PC-9 (cell line): ENCODE measurements at regions not wholly inside any gene's neighbourhood (a gene's known extent, or its start where the extent isn't known, plus 50 kb on each side); places are given as distances from the start of the nearest gene placed in this dataset.

Experiments
- CTCF ChIP-seq: fragments of 200-600 bp; sonication (generic); conservative IDR thresholded peaks from 2 replicates; pipeline ENCODE4 v1.6.1; 2017; ENCODE audit warnings: mixed run types, antibody characterized with exemption, mild to moderate bottlenecking, moderate library complexity
- EZH2 ChIP-seq: fragments of 200-600 bp; sonication (generic); IDR thresholded peaks from 2 replicates; pipeline ENCODE4 v1.8.0; 2017; ENCODE audit warnings: antibody characterized with exemption, low read depth

DNA sequence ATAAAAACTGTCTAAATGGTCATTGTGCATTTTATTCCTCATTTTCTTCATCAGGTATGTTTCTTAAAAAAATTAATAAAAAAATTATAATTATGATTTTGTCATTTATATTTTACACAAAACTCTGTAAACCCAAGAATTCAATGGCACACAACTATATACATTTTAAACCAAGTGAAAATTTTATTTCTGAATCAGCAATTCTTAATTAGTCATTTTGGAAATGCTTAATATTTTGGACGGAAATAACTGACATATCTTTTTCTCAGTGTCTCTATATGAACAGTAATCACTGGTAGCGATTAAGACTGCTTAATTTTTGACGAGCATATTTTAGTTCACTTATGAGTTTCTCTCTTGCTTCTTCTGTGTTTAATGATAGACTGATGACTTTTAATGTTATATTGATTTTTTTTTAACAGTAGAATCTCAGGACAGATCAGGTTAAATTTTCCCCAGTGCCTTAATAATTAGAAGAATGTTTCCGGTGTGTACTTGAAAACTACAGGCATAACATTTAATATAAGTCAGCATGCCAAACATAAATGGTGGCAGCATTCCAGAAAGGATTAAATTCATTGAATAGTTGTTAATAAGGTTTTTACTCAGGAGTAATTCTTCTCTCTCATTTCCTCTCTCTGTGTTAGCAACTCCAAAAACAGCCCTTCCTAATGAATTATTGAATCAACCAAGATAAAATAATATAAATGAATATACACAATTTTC, 644.7 kb upstream of the CDH6 start:
- no peak for TF ChIP-seq CTCF
- no peak for TF ChIP-seq EZH2
